GM12892 (cell line): ENCODE measurements at regions not wholly inside any gene's neighbourhood (a gene's known extent, or its start where the extent isn't known, plus 50 kb on each side); places are given as distances from the start of the nearest gene placed in this dataset.

Experiments used
- POLR2A ChIP-seq: IDR thresholded peaks from 2 replicates; pipeline ENCODE4 v1.6.1; 2011; ENCODE audit warnings: low read depth, low read length, control low read depth
- POLR2AphosphoS5 ChIP-seq: IDR thresholded peaks from 2 replicates; pipeline ENCODE4 v1.6.1; 2011; ENCODE audit warnings: low read depth, low read length, control low read depth
- TAF1 ChIP-seq: IDR thresholded peaks from 2 replicates; pipeline ENCODE4 v1.6.1; 2011; ENCODE audit warnings: low read depth, mild to moderate bottlenecking, control low read depth, low read length, borderline replicate concordance

- TF ChIP-seq POLR2A (no peak), POLR2AphosphoS5 (no peak), TAF1 (no peak)
Measured at GRCh38 chr9:79779901-79780300, 208.1 kb downstream of the TLE4 start.
